HCT116 (cell line): ENCODE measurements at regions not wholly inside any gene's neighbourhood (a gene's known extent, or its start where the extent isn't known, plus 50 kb on each side); places are given as distances from the start of the nearest gene placed in this dataset.
A peak's percentile ranks its signal among the peaks of the same experiment; 100 is the strongest.

Experiments used
- ATAC-seq: fragments of 200-7000 bp; cut with Tn5 transposase; 2 replicates; pipeline ENCODE4 v1.9.1; 2020; ENCODE audit warnings: mild to moderate bottlenecking, moderate library complexity
- BruUV-seq: library from RNA; stranded (reverse); fragments of 400-500 nt; replicated peaks from 2 replicates; lab custom pipeline; 2021; lab: Mats Ljungman, UMichigan
- CTCF ChIA-PET: fragments of 300-600 bp; sonication (Branson Sonifier 250); formaldehyde crosslinking; loops from one replicate; lab custom pipeline; 2021; ENCODE audit warnings: antibody characterized with exemption; lab: Charles Lee
- POLR2A ChIA-PET: fragments of 300-600, 350-600 bp; sonication (Branson Sonifier 250); formaldehyde crosslinking; loops from one replicate; lab custom pipeline; 2021; ENCODE audit warnings: antibody characterized with exemption; lab: Charles Lee
- RAD21 ChIA-PET, 2 experiments: fragments of 300-600 bp; sonication (Branson Sonifier 250); formaldehyde crosslinking; loops; one replicate each; lab custom pipeline; 2023; ENCODE audit warnings: low total read pairs in 2 of 2; ENCODE audit not compliant: uncharacterized antibody in 2 of 2, unreplicated experiment in 2 of 2, low non-redundant PET in 1 of 2; lab: Charles Lee
- DNase-seq: peaks from one replicate; pipeline ENCODE4 v3.0.0-alpha.2; 2010; ENCODE audit warnings: low read depth, low spot score
- H2AFZ ChIP-seq: fragments of 200-600 bp; shearing (Covaris generic), sonication (generic); 2 replicates; pipeline ENCODE4 v1.6.1; 2017; ENCODE audit warnings: low read depth, mixed run types, mixed read lengths, antibody characterized with exemption, low read length; ENCODE audit not compliant: poor library complexity, severe bottlenecking
- H3K27ac ChIP-seq: 2 replicates; pipeline ENCODE4 v1.5.1; 2012; ENCODE audit warnings: low read depth, low read length
- H3K27me3 ChIP-seq: fragments of 200-600 bp; sonication (generic); 2 replicates; pipeline ENCODE4 v1.6.1; 2016; ENCODE audit warnings: mixed run types, low read length, mixed read lengths; ENCODE audit not compliant: insufficient read depth
- H3K36me3 ChIP-seq, 2 experiments: fragments of 200-500 bp in 1 of 2; fragments of 200-600 bp in 1 of 2; sonication (Bioruptor generic) in 1 of 2; sonication (generic) in 1 of 2; 2 replicates each; pipeline versions ENCODE4 v1.5.1 to v1.6.1; 2014 to 2016; ENCODE audit warnings: low read length in 2 of 2, inconsistent platforms in 1 of 2, mixed read lengths in 1 of 2, mixed run types in 1 of 2; ENCODE audit not compliant: insufficient read depth in 2 of 2, control insufficient read depth in 1 of 2
- H3K4me1 ChIP-seq, 2 experiments: fragments of 200-600 bp in 1 of 2; sonication (generic) in 1 of 2; 2 replicates each; pipeline versions ENCODE4 v1.5.1 to v1.6.1; 2012 to 2017; ENCODE audit warnings: low read length in 2 of 2, inconsistent platforms in 1 of 2, mild to moderate bottlenecking in 1 of 2, mixed read lengths in 1 of 2, mixed run types in 1 of 2, moderate library complexity in 1 of 2; ENCODE audit not compliant: insufficient read depth in 2 of 2, control insufficient read depth in 1 of 2
- H3K4me2 ChIP-seq: fragments of 200-600 bp; sonication (generic); 2 replicates; pipeline ENCODE4 v1.6.1; 2017; ENCODE audit warnings: mixed run types, low read length, mixed read lengths
- H3K4me3 ChIP-seq, 2 experiments: fragments of 200-600 bp in 1 of 2; sonication (generic) in 1 of 2; replicated peaks in 1 of 2; 2 replicates each; pipeline ENCODE4 v1.5.1; 2011 to 2016; ENCODE audit warnings: low read length in 2 of 2, control low read depth in 1 of 2, low read depth in 1 of 2, mild to moderate bottlenecking in 1 of 2, mixed read lengths in 1 of 2, mixed run types in 1 of 2
- H3K79me2 ChIP-seq: fragments of 200-600 bp; sonication (generic); 2 replicates; pipeline ENCODE4 v1.6.1; 2017; ENCODE audit warnings: mild to moderate bottlenecking, mixed run types, low read length, moderate library complexity, mixed read lengths; ENCODE audit not compliant: insufficient read depth
- H3K9ac ChIP-seq: fragments of 200-600 bp; sonication (generic); 2 replicates; pipeline ENCODE4 v1.6.1; 2016; ENCODE audit warnings: low read length, mixed read lengths
- H3K9me2 ChIP-seq: fragments of 200-600 bp; sonication (generic), shearing (Covaris generic); 2 replicates; pipeline ENCODE4 v1.6.1; 2017; ENCODE audit warnings: mixed run types, mild to moderate bottlenecking, moderate library complexity; ENCODE audit not compliant: insufficient read depth
- H3K9me3 ChIP-seq, 2 experiments: fragments of 200-500 bp in 1 of 2; fragments of 200-600 bp in 1 of 2; sonication (Bioruptor generic) in 1 of 2; sonication (generic) in 1 of 2; 2 replicates each; pipeline ENCODE4 v1.6.1; 2014 to 2017; ENCODE audit warnings: low read length in 2 of 2, mixed read lengths in 2 of 2, inconsistent platforms in 1 of 2, low read depth in 1 of 2, mild to moderate bottlenecking in 1 of 2, mixed run types in 1 of 2, moderate library complexity in 1 of 2; ENCODE audit not compliant: control insufficient read depth in 1 of 2, insufficient read depth in 1 of 2
- H4K20me1 ChIP-seq: fragments of 200-600 bp; sonication (generic), shearing (Covaris generic); 2 replicates; pipeline ENCODE4 v1.6.1; 2017; ENCODE audit warnings: mixed run types, mild to moderate bottlenecking, moderate library complexity; ENCODE audit not compliant: insufficient read depth
- CEBPB ChIP-seq: IDR thresholded peaks from 2 replicates; pipeline ENCODE4 v1.6.1; 2012; ENCODE audit warnings: low read depth
- EZH2 ChIP-seq: fragments of 200-600 bp; sonication (generic); IDR thresholded peaks from 2 replicates; pipeline ENCODE4 v1.6.1; 2017; ENCODE audit warnings: antibody characterized with exemption, mixed run types
- EZH2phosphoT487 ChIP-seq: fragments of 200-600 bp; IDR thresholded peaks from 2 replicates; pipeline ENCODE4 v1.6.1; 2018; ENCODE audit warnings: antibody characterized with exemption, borderline replicate concordance
- FOSL1 ChIP-seq: IDR thresholded peaks from 2 replicates; pipeline ENCODE4 v1.6.1; 2012; ENCODE audit warnings: low read depth
- SIN3A ChIP-seq: IDR thresholded peaks from 2 replicates; pipeline ENCODE4 v1.6.1; 2012; ENCODE audit warnings: low read depth
- ZFX ChIP-seq: fragments of 450-650 bp; IDR thresholded peaks from 2 replicates; pipeline ENCODE4 v1.6.1; 2017
- intact Hi-C: fragments of 100-400 bp; cut with micrococcal nuclease; formaldehyde crosslinking; loops from 2 replicates; pipeline ENCODE4 v1.10.0; 2022
- TF ChIP-seq, protein P1 (sequence below), 3 experiments: fragments of 200-600 bp in 1 of 3; sonication (generic) in 1 of 3; IDR thresholded peaks in 2 of 3; conservative IDR thresholded peaks in 1 of 3; 2 replicates each; pipeline ENCODE4 v1.5.1; 2012 to 2017; ENCODE audit warnings: low read depth in 2 of 3, low read length in 2 of 3, antibody characterized with exemption in 1 of 3, borderline replicate concordance in 1 of 3, control low read depth in 1 of 3, mild to moderate bottlenecking in 1 of 3, mixed read lengths in 1 of 3, mixed run types in 1 of 3, moderate library complexity in 1 of 3; ENCODE audit not compliant: insufficient read depth in 1 of 3
- TF ChIP-seq, protein P2 (sequence below): IDR thresholded peaks from 2 replicates; pipeline ENCODE4 v1.6.1; 2012
- TF ChIP-seq, protein P3 (sequence below): IDR thresholded peaks from 2 replicates; pipeline ENCODE4 v1.6.1; 2011; ENCODE audit warnings: mild to moderate bottlenecking, low read length, moderate library complexity; ENCODE audit not compliant: insufficient replicate concordance; ENCODE audit errors: extremely low read depth
- TF ChIP-seq, protein P4 (sequence below): IDR thresholded peaks from 2 replicates; pipeline ENCODE4 v1.6.1; 2012

DNA sequence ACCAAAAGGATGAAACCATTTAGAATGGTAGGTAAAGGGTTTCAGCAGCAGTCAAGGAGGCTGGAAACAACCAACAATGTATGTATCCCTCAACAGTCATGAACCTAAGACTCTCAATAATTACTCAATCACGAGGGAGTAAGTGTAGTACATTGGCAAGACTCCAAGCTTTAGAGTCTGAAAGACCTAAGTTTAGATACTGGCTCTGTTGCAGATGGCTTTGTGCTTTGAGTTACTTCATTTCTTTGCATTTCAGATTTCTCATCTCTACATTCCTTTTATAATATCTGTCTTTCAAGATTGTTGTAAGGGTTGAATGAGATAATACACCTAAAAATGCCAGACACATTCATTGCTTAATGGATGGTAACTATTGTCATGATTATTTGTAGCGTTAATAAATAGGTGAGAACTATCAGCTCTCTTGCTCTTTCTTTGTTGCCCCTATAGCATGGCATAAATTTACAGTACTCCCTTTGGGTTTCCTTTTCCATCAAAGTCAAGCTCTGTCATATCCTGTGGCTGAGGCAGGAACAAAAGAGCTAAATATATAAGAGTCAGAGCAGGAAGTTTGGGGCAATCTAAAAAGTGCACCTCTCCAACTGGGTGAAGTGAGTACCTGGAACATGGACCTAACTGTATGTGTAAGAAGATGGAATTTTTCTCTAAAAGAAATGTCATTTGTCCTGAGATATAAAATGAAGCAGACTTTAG is 228.2 kb upstream of the ZC3H12C start:
- peak overlapping the region; percentile 58; the same call in 1 of the 2 replicates for H3K27ac ChIP-seq
- 0 out of 2 replicates have a peak, but pooled peaks have one; percentile 7 for TF ChIP-seq FOSL1
- TF ChIP-seq EZH2, result no peak
- no peaks in the 10 kb centered on the region for H3K27me3 ChIP-seq
- no peaks in the 10 kb centered on the region for H3K79me2 ChIP-seq
- ChIA-PET CTCF (interaction anchor here (0.7 to 1.7 kb wide), 6 partner anchors 10 to 1167 kb away, joined by 3 to 11 read pairs (median 3); no protein-coding TSS in a partner anchor), POLR2A (no interaction called here), RAD21 (interaction anchor here in 1 of 2 experiments (0.6 kb wide), 1 partner anchor 105 kb away, joined by 4 read pairs; no protein-coding TSS in a partner anchor)
- peaks cover 18 to 57% of the 10 kb centered on the region in 2 experiments for H3K4me1 ChIP-seq
- ATAC-seq (peak; percentile 7), DNase-seq (no peak)
- H3K9ac ChIP-seq, result peak overlapping the region; percentile 15; the same call in 1 of the 2 replicates
- H3K9me3 ChIP-seq, result no peaks in the 10 kb centered on the region
- no peaks in the 10 kb centered on the region for H4K20me1 ChIP-seq
- peak overlapping the region; percentile 8 for H2AFZ ChIP-seq
- no peaks in the 10 kb centered on the region for H3K9me2 ChIP-seq
- intact Hi-C loops, result loop anchor here (1.0 to 5.0 kb wide), 2 partner anchors 327 to 1167 kb away; no protein-coding TSS in a partner anchor
- no peaks in the 10 kb centered on the region for H3K36me3 ChIP-seq
- H3K4me3 ChIP-seq, result no peak overlapping the region; a peak in 1 of 4 replicates
- peak overlapping the region; percentile 47 for H3K4me2 ChIP-seq
- BruUV-seq, result no TSS peak

DNA sequence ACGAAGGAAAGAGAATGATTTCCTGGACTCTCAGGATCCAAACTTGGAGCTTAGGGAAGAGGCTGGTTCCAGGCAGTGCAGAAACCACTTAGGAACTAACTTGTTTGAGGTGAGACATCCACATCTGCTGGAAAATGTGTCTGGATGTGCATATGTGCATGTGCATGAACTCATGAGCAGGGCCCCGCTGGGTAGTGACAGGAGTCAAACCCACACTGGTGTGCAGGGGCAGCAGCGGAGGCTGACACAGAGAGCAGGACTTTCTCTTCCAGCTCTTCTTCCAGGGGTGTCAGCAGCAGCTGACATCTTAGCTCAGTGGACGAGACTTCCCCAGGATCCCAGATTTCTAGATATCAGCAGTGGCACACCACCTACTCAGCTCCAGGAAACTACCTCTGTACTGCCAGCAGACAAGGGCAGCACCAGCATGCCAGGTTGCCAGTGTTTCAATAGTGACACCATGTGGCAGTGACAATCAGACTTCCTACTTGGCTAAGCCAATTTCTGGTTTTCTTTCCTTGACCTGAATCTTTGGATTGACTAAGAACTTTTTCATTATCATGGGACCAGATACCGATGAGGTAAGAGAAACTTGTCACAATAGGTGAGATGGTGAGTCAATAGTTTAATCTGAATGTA is 227.5 kb upstream of the ZC3H12C start:
- H3K9me3 ChIP-seq, result no peaks in the 10 kb centered on the region
- intact Hi-C loops, result loop anchor here (1.0 kb wide), 1 partner anchor 1167 kb away; no protein-coding TSS in a partner anchor
- H2AFZ ChIP-seq, result peak overlapping the region; percentile 8
- no peaks in the 10 kb centered on the region for H3K79me2 ChIP-seq
- peaks cover 13 to 50% of the 10 kb centered on the region in 2 experiments for H3K4me1 ChIP-seq
- ChIA-PET POLR2A (no interaction called here), RAD21 (no interaction called here), CTCF (interaction anchor here (0.8 to 1.7 kb wide), 5 partner anchors 10 to 1168 kb away, joined by 3 to 11 read pairs (median 3); no protein-coding TSS in a partner anchor)
- no peaks in the 10 kb centered on the region for H3K36me3 ChIP-seq
- H4K20me1 ChIP-seq, result no peaks in the 10 kb centered on the region
- H3K9me2 ChIP-seq, result no peaks in the 10 kb centered on the region
- no TSS peak for BruUV-seq
- peak overlapping the region; percentile 15; the same call in 1 of the 2 replicates for H3K9ac ChIP-seq
- ATAC-seq (peak; percentile 77), DNase-seq (no peak)
- peak overlapping the region; percentile 47; the same call in 1 of the 2 replicates for H3K4me2 ChIP-seq
- H3K27ac ChIP-seq, result peak overlapping the region; percentile 58; the same call in 1 of the 2 replicates
- H3K4me3 ChIP-seq, result no peak overlapping the region
- no peaks in the 10 kb centered on the region for H3K27me3 ChIP-seq
- TF ChIP-seq EZH2phosphoT487, result no peak
- no peak for TF ChIP-seq ZFX
- TF ChIP-seq SIN3A, result no peak
- no peak for TF ChIP-seq FOSL1
- TF ChIP-seq, protein P1, sequence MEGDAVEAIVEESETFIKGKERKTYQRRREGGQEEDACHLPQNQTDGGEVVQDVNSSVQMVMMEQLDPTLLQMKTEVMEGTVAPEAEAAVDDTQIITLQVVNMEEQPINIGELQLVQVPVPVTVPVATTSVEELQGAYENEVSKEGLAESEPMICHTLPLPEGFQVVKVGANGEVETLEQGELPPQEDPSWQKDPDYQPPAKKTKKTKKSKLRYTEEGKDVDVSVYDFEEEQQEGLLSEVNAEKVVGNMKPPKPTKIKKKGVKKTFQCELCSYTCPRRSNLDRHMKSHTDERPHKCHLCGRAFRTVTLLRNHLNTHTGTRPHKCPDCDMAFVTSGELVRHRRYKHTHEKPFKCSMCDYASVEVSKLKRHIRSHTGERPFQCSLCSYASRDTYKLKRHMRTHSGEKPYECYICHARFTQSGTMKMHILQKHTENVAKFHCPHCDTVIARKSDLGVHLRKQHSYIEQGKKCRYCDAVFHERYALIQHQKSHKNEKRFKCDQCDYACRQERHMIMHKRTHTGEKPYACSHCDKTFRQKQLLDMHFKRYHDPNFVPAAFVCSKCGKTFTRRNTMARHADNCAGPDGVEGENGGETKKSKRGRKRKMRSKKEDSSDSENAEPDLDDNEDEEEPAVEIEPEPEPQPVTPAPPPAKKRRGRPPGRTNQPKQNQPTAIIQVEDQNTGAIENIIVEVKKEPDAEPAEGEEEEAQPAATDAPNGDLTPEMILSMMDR (IDR thresholded peaks at IDR 0.05 in 2 of 3, conservative IDR thresholded peaks at IDR 0.05 in 1 of 3; ENCODE audit: borderline replicate concordance in 1 of 3, insufficient read depth in 1 of 3, low read depth in 2 of 3, low read length in 2 of 3), result peak; percentile 39 to 60 (median 57); a peak in 5 of 6 replicates
- TF ChIP-seq, protein P2, sequence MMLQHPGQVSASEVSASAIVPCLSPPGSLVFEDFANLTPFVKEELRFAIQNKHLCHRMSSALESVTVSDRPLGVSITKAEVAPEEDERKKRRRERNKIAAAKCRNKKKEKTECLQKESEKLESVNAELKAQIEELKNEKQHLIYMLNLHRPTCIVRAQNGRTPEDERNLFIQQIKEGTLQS, result no peak
- TF ChIP-seq, protein P3, sequence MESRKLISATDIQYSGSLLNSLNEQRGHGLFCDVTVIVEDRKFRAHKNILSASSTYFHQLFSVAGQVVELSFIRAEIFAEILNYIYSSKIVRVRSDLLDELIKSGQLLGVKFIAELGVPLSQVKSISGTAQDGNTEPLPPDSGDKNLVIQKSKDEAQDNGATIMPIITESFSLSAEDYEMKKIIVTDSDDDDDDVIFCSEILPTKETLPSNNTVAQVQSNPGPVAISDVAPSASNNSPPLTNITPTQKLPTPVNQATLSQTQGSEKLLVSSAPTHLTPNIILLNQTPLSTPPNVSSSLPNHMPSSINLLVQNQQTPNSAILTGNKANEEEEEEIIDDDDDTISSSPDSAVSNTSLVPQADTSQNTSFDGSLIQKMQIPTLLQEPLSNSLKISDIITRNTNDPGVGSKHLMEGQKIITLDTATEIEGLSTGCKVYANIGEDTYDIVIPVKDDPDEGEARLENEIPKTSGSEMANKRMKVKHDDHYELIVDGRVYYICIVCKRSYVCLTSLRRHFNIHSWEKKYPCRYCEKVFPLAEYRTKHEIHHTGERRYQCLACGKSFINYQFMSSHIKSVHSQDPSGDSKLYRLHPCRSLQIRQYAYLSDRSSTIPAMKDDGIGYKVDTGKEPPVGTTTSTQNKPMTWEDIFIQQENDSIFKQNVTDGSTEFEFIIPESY, result no peak
- no peak for TF ChIP-seq CEBPB
- TF ChIP-seq, protein P4, sequence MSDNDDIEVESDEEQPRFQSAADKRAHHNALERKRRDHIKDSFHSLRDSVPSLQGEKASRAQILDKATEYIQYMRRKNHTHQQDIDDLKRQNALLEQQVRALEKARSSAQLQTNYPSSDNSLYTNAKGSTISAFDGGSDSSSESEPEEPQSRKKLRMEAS, result peak; percentile 57
